T-helper 1 cell treated with Interleukin-12 subunit alpha and Interleukin-12 subunit beta and Interleukin-4 antibody, amounts not matched to agents 30 ng/mL and 1 ng/mL, for 36 hours (primary cell): ENCODE measurements at regions not wholly inside any gene's neighbourhood (a gene's known extent, or its start where the extent isn't known, plus 50 kb on each side); places are given as distances from the start of the nearest gene placed in this dataset.
"Not testable (repeated sequence)": the region's sequence is repeated elsewhere in the genome, so short reads cannot be mapped to it uniquely, and the experiment has no call there.

Source experiments
- intact Hi-C: fragments of 100-400 bp; cut with micrococcal nuclease; formaldehyde crosslinking; loops from one replicate; pipeline ENCODE4 v1.15.1; 2024

DNA sequence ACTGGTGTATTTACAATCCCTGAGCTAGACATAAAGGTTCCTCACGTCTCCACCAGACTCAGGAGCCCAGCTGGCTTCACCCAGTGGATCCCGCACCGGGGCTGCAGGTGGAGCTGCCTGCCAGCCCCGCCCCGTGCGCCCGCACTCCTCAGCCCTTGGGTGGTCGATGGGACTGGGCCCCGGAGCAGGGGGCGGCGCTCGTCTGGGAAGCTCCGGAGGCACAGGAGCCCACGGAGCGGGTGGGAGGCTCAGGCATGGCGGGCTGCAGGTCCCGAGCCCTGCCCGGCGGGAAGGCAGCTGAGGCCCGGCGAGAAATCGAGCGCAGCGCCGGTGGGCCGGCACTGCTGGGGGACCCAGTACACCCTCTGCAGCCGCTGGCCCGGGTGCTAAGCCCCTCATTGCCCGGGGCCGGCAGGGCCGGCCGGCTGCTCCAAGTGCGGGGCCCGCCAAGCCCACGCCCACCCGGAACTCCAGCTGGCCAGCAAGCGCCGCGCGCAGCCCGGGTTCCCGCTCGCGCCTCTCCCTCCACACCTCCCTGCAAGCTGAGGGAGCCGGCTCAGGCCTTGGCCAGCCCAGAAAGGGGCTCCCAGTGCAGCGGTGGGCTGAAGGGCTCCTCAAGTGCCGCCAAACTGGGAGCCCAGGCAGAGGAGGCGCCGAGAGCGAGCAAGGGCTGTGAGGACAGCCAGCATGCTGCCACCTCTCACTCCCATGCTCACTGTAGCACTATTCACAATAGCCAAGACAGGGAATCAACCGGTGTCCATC lies 79.3 kb upstream of the RGPD4 start:
- intact Hi-C loops: not testable (repeated sequence)

- intact Hi-C loops: no loop called here
Measured at GRCh38 chr2:107747964-107748583, 78.6 kb upstream of the RGPD4 start.

GRCh38 chr2:107751936-107752335 lies 74.8 kb upstream of the RGPD4 start:
- intact Hi-C loops: no loop called here

DNA sequence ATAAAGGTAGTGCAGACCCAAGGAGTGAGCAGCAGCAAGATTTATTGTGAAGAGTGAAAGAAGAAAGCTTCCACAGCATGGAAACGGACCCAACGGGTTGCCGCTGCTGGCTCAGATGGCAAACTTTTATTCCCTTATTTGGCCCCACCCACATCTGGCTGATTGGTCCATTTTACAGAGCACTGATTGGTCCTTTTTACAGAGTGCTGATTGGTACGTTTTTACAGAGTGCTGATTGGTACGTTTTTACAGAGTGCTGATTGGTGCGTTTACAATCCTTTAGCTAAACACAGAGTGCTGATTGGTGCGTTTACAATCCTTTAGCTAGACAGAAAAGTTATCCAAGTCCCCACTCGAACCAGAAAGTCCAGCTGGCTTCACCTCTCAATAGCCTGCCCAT lies 72.9 kb upstream of the RGPD4 start:
- intact Hi-C loops: not testable (repeated sequence)

GRCh38 chr2:107757223-107757622 lies 69.5 kb upstream of the RGPD4 start:
- intact Hi-C loops: no loop called here

DNA sequence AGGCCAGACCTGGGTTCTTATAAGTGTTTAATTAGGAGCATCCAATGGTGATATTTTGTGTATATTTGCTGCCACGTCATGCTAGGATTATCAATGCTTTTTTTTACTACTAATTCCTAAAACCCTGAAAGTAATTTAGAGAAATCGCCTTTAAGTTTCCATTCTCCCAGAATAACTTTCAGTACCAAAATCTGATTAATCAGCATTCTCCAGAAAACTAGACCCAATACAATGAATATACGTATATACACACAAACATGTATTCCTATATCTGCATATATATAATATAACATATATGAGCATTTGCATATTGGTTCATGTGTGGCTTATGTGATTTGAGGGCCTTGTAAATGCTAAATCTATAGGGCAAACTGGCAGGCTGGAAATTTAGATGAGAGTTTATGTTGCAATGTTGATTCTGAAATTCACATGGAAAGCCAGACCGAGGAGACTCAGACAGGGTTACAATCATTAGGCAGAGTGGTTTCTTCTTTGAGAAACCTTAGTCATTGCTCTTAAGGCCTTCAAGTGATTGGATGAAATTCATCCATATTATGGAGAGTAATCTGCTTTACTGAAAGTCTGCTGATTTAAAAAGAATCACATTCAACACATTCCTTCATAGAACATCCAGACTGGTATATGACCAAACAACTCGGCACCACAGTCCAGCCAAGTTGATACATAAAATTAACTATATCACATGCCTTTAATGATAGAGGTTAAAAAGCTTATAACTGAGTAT lies 65.9 kb upstream of the RGPD4 start:
- intact Hi-C loops: no loop called here

GRCh38 chr2:107772353-107772752 lies 54.3 kb upstream of the RGPD4 start:
- intact Hi-C loops: no loop called here

GRCh38 chr2:107775211-107775610 lies 51.5 kb upstream of the RGPD4 start:
- intact Hi-C loops: no loop called here

DNA sequence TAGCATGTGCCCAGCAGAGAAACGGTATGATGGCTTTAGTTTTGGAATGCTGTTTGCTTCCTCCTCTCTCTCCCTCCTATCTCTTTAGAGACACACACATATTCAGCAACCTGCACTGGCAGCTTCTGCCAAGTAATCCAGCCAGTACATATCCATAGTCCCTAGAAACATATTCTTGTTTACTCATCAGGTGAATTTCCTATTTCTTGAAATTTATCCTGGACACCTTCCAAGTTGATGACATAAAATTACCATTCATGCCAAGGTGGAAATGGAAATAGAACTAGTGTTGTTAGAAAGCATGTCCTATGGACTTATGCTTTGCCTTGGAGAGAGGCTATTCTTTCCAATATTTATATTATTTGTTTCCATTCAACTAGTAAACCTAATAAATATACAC lies 50.9 kb upstream of the RGPD4 start:
- intact Hi-C loops: no loop called here

DNA sequence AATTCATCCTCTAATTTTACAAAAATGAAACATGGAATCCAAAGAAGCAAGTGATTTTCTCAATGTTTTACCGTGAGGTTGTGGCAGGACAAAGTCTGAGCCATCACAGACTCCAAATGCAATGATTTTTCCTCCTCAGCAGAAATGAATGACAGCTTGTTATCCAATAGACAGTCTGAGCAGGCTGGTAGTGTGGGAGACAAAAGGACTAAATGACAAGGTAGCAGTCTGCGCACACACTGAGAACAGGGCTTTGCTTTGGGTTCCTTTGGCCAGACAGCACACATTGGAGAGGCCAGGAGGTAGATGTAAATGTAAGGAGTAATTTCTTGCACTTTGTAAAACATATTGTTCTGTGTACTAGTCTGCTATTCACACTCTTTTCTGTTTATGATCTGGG lies 50.3 kb upstream of the RGPD4 start:
- intact Hi-C loops: no loop called here
